Endodermal cell (in vitro differentiated cells): ENCODE measurements at regions not wholly inside any gene's neighbourhood (a gene's known extent, or its start where the extent isn't known, plus 50 kb on each side); places are given as distances from the start of the nearest gene placed in this dataset.

Experiments used
- DNase-seq: peaks from one replicate; pipeline ENCODE4 v3.0.0-alpha.2; 2017
- H3K27ac ChIP-seq: 2 replicates; pipeline ENCODE4 v1.5.1; 2013; ENCODE audit warnings: mild to moderate bottlenecking, low read depth, low read length, moderate library complexity
- H3K27me3 ChIP-seq: 2 replicates; pipeline ENCODE4 v1.6.1; 2013; ENCODE audit warnings: mild to moderate bottlenecking, low read length, moderate library complexity; ENCODE audit not compliant: insufficient read depth, control insufficient read depth, poor library complexity, severe bottlenecking
- H3K36me3 ChIP-seq: 2 replicates; pipeline ENCODE4 v1.7.0; 2013; ENCODE audit warnings: mild to moderate bottlenecking, low read length, moderate library complexity; ENCODE audit not compliant: control insufficient read depth, insufficient read depth
- H3K4me1 ChIP-seq: one replicate; pipeline ENCODE4 v1.7.0; 2013; ENCODE audit warnings: low read length; ENCODE audit not compliant: control insufficient read depth, insufficient read depth
- H3K4me3 ChIP-seq: 2 replicates; pipeline ENCODE4 v1.5.1; 2013; ENCODE audit warnings: mild to moderate bottlenecking, low read length, moderate library complexity
- H3K9ac ChIP-seq: 2 replicates; pipeline ENCODE4 v1.6.1; 2013; ENCODE audit warnings: mild to moderate bottlenecking, low read length, moderate library complexity; ENCODE audit not compliant: poor library complexity, severe bottlenecking; ENCODE audit errors: extremely low read depth
- H3K9me3 ChIP-seq: 2 replicates; pipeline ENCODE4 v1.6.1; 2013; ENCODE audit warnings: mild to moderate bottlenecking, low read length, moderate library complexity; ENCODE audit not compliant: control insufficient read depth
- H3K27ac Mint-ChIP-seq: 2 replicates; pipeline ENCODE4 v1.8.0; 2020; ENCODE audit warnings: mixed read lengths
- H3K27me3 Mint-ChIP-seq: 2 replicates; pipeline ENCODE4 v1.8.0; 2021; ENCODE audit warnings: mild to moderate bottlenecking, mixed read lengths; ENCODE audit not compliant: insufficient read depth
- H3K36me3 Mint-ChIP-seq: 2 replicates; pipeline ENCODE4 v1.8.0; 2020; ENCODE audit warnings: low read depth, mixed read lengths
- H3K4me1 Mint-ChIP-seq: 2 replicates; pipeline ENCODE4 v1.8.0; 2020; ENCODE audit warnings: mixed read lengths
- H3K4me3 Mint-ChIP-seq: 2 replicates; pipeline ENCODE4 v1.8.0; 2020; ENCODE audit warnings: mild to moderate bottlenecking, moderate library complexity, mixed read lengths
- H3K9me3 Mint-ChIP-seq: 2 replicates; pipeline ENCODE4 v1.8.0; 2020; ENCODE audit warnings: mild to moderate bottlenecking, mixed read lengths
- CTCF ChIP-seq: fragments of 200-600 bp; sonication (generic); conservative IDR thresholded peaks from 2 replicates; pipeline ENCODE4 v1.5.0; 2021; ENCODE audit warnings: antibody characterized with exemption, mild to moderate bottlenecking
- WGBS, 2 experiments: methylation state at CpG; one replicate each; pipeline versions ENCODE4 v1.1.5 to v1.1.7; 2013; ENCODE audit warnings: missing lambda C conversion rate in 2 of 2, mixed read lengths in 1 of 2; ENCODE audit not compliant: insufficient coverage in 1 of 2, insufficient read length in 1 of 2; 5-methylcytosine and 5-hydroxymethylcytosine counted together

- no peak overlapping the region for H3K27ac Mint-ChIP-seq
- H3K4me1 ChIP-seq = peaks cover 8% of the 10 kb centered on the region
Observed at GRCh38 chr2:172300851-172301250, 126.5 kb upstream of the ITGA6 start.

GRCh38 chr2:172305066-172305465 is 122.3 kb upstream of the ITGA6 start:
- DNase-seq = no peak
- WGBS, 2 experiments = 67 to 100% methylated on average over 2 to 3 of the region's 3 CpGs
- Mint-ChIP-seq H3K9me3 (peaks cover 6% of the 10 kb centered on the region), H3K4me1 (peaks cover 10% of the 10 kb centered on the region), H3K4me3 (no peak overlapping the region), H3K27me3 (peaks cover 8% of the 10 kb centered on the region), H3K36me3 (no peaks in the 10 kb centered on the region), H3K27ac (no peak overlapping the region)
- no peak overlapping the region for H3K4me3 ChIP-seq
- no peaks in the 10 kb centered on the region for H3K27me3 ChIP-seq
- no peak overlapping the region for H3K9ac ChIP-seq
- TF ChIP-seq CTCF = no peak
- peaks cover 5% of the 10 kb centered on the region for H3K4me1 ChIP-seq
- no peaks in the 10 kb centered on the region for H3K36me3 ChIP-seq
- no peak overlapping the region for H3K27ac ChIP-seq
- H3K9me3 ChIP-seq = peaks cover 3% of the 10 kb centered on the region

More at GRCh38 chr2:172300851-172301250, 126.5 kb upstream of the ITGA6 start:
- 96% methylated on average over 4 of the region's 4 CpGs for WGBS, 2 experiments
- no peak for DNase-seq
- Histone ChIP-seq H3K27ac (no peak overlapping the region), H3K36me3 (no peaks in the 10 kb centered on the region), H3K9me3 (peaks cover 3% of the 10 kb centered on the region), H3K4me3 (no peak overlapping the region), H3K27me3 (no peaks in the 10 kb centered on the region), H3K9ac (no peak overlapping the region)
- no peak overlapping the region for H3K4me3 Mint-ChIP-seq
- H3K36me3 Mint-ChIP-seq = no peaks in the 10 kb centered on the region
- TF ChIP-seq CTCF = no peak
- H3K27me3 Mint-ChIP-seq = peaks cover 27% of the 10 kb centered on the region
- H3K9me3 Mint-ChIP-seq = peaks cover 6% of the 10 kb centered on the region
- peaks cover 38% of the 10 kb centered on the region for H3K4me1 Mint-ChIP-seq

DNA sequence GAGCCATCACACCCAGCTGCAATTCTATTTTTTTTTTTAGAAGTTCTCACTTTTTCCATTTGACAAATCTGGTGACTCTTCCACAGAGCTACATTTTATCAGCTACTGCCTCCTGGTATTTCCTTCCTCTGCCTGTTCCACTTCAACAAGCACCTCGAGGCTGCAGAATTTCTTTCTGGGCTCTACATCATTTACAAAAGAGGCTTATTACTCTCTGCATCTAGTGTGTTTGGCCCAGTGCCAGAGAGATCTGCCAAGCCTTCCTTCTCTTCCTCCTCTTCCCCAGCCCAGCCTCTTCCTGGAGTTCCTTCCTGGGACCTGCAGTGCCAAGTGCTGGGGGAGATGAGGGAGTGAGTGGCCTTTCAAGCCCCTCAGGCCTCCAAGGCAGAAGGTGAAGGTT is 119.6 kb upstream of the ITGA6 start:
- H3K27ac ChIP-seq = no peak overlapping the region
- peaks cover 8% of the 10 kb centered on the region for H3K27me3 Mint-ChIP-seq
- H3K9me3 Mint-ChIP-seq = no peaks in the 10 kb centered on the region
- no peak for DNase-seq
- no peak overlapping the region for H3K4me3 ChIP-seq
- WGBS, 2 experiments = 83% methylated on average over 1 of the region's 1 CpG
- H3K4me1 ChIP-seq = peaks cover 5% of the 10 kb centered on the region
- TF ChIP-seq CTCF = no peak
- H3K9ac ChIP-seq = no peak overlapping the region
- H3K27ac Mint-ChIP-seq = no peak overlapping the region
- H3K36me3 Mint-ChIP-seq = no peaks in the 10 kb centered on the region
- H3K27me3 ChIP-seq = no peaks in the 10 kb centered on the region
- peaks cover 7% of the 10 kb centered on the region for H3K4me1 Mint-ChIP-seq
- H3K36me3 ChIP-seq = no peaks in the 10 kb centered on the region
- no peak overlapping the region for H3K4me3 Mint-ChIP-seq
- H3K9me3 ChIP-seq = no peaks in the 10 kb centered on the region
